Stimulated activated CD8-positive, alpha-beta memory T cell treated with anti-CD3 and anti-CD28 coated beads, Interleukin-2, amount 100 ng/mL, for 48 hours (primary cell): ENCODE measurements at regions not wholly inside any gene's neighbourhood (a gene's known extent, or its start where the extent isn't known, plus 50 kb on each side); places are given as distances from the start of the nearest gene placed in this dataset.

ENCODE experiments used
- DNase-seq, 2 donors: peaks; one replicate each; pipeline ENCODE4 v3.0.0-alpha.2; 2020; ENCODE audit warnings: low read depth in 2 of 2

- no peak for DNase-seq
Measured at GRCh38 chr2:13102397-13103063, 385.8 kb downstream of the TRIB2 start.

GRCh38 chr2:13103151-13103550, 386.4 kb downstream of the TRIB2 start:
- DNase-seq, result no peak

GRCh38 chr2:13103778-13104493, 387.2 kb downstream of the TRIB2 start:
- DNase-seq, result no peak

GRCh38 chr2:13104723-13105122, 388.0 kb downstream of the TRIB2 start:
- no peak for DNase-seq

GRCh38 chr2:13106302-13106701, 389.6 kb downstream of the TRIB2 start:
- DNase-seq, result no peak

GRCh38 chr2:13109516-13109915, 392.8 kb downstream of the TRIB2 start:
- DNase-seq, result no peak

- DNase-seq, result no peak
Measured at GRCh38 chr2:13110825-13111224, 394.1 kb downstream of the TRIB2 start.

GRCh38 chr2:13113002-13113401, 396.3 kb downstream of the TRIB2 start:
- DNase-seq, result no peak

GRCh38 chr2:13114391-13114790, 397.7 kb downstream of the TRIB2 start:
- no peak for DNase-seq

- DNase-seq, result no peak
Measured at GRCh38 chr2:13115643-13116042, 398.9 kb downstream of the TRIB2 start.

- DNase-seq, result no peak
Measured at GRCh38 chr2:13121096-13121495, 404.4 kb downstream of the TRIB2 start.

GRCh38 chr2:13128139-13128538, 411.4 kb downstream of the TRIB2 start:
- no peak for DNase-seq

- DNase-seq, result no peak
Measured at GRCh38 chr2:13135369-13135768, 418.6 kb downstream of the TRIB2 start.

GRCh38 chr2:13135856-13136255, 419.1 kb downstream of the TRIB2 start:
- no peak for DNase-seq

GRCh38 chr2:13137679-13138078, 420.9 kb downstream of the TRIB2 start:
- no peak for DNase-seq

- no peak for DNase-seq
Measured at GRCh38 chr2:13141315-13141714, 424.6 kb downstream of the TRIB2 start.

- no peak for DNase-seq
Measured at GRCh38 chr2:13143451-13143850, 426.7 kb downstream of the TRIB2 start.

GRCh38 chr2:13156916-13157315, 440.2 kb downstream of the TRIB2 start:
- no peak for DNase-seq

- DNase-seq, result no peak
Measured at GRCh38 chr2:13158466-13158865, 441.7 kb downstream of the TRIB2 start.

GRCh38 chr2:13180729-13181128, 464.0 kb downstream of the TRIB2 start:
- DNase-seq, result no peak

- DNase-seq, result no peak
Measured at GRCh38 chr2:13193075-13193474, 476.3 kb downstream of the TRIB2 start.

- DNase-seq, result no peak
Measured at GRCh38 chr2:13193900-13194299, 477.2 kb downstream of the TRIB2 start.

- DNase-seq, result no peak
Measured at GRCh38 chr2:13195270-13195669, 478.5 kb downstream of the TRIB2 start.

- DNase-seq, result no peak
Measured at GRCh38 chr2:13197248-13197647, 480.5 kb downstream of the TRIB2 start.
